Stomach smooth muscle (tissue), 2 donors: ENCODE measurements at regions not wholly inside any gene's neighbourhood (a gene's known extent, or its start where the extent isn't known, plus 50 kb on each side); places are given as distances from the start of the nearest gene placed in this dataset.

Source experiments
- H3K27ac ChIP-seq: one replicate; pipeline ENCODE4 v1.7.0; 2013; ENCODE audit warnings: mild to moderate bottlenecking, low read length, inconsistent platforms
- H3K27me3 ChIP-seq, 2 donors: one replicate each; pipeline ENCODE4 v1.7.0; 2013; ENCODE audit warnings: low read length in 2 of 2; ENCODE audit not compliant: insufficient read depth in 2 of 2, control insufficient read depth in 1 of 2
- H3K36me3 ChIP-seq, 2 donors: one replicate each; pipeline ENCODE4 v1.7.0; 2013; ENCODE audit warnings: low read length in 2 of 2; ENCODE audit not compliant: control insufficient read depth in 2 of 2, insufficient read depth in 2 of 2
- H3K4me1 ChIP-seq: one replicate; pipeline ENCODE4 v1.7.0; 2013; ENCODE audit warnings: low read length; ENCODE audit not compliant: control insufficient read depth, insufficient read depth
- H3K4me3 ChIP-seq, 2 donors: one replicate each; pipeline ENCODE4 v1.7.0; 2013; ENCODE audit warnings: low read length in 2 of 2
- H3K9ac ChIP-seq, 2 donors: one replicate each; pipeline ENCODE4 v1.7.0; 2013; ENCODE audit warnings: low read length in 2 of 2, mild to moderate bottlenecking in 1 of 2
- H3K9me3 ChIP-seq, 2 donors: one replicate each; pipeline ENCODE4 v1.7.0; 2013; ENCODE audit warnings: low read length in 2 of 2; ENCODE audit not compliant: control insufficient read depth in 2 of 2
- donor health status: healthy.
- donor health status: Pancreatic carcinoma.

- H3K9me3 ChIP-seq: no peaks in the 10 kb centered on the region
- H3K27me3 ChIP-seq: no peaks in the 10 kb centered on the region
- H3K27ac ChIP-seq: no peak overlapping the region
- no peak overlapping the region for H3K9ac ChIP-seq
- no peaks in the 10 kb centered on the region for H3K4me1 ChIP-seq
- H3K4me3 ChIP-seq: no peak overlapping the region
- no peaks in the 10 kb centered on the region for H3K36me3 ChIP-seq
These were observed 1482.1 kb upstream of the MIR17HG start for GRCh38 chr13:89865164-89866064.

DNA sequence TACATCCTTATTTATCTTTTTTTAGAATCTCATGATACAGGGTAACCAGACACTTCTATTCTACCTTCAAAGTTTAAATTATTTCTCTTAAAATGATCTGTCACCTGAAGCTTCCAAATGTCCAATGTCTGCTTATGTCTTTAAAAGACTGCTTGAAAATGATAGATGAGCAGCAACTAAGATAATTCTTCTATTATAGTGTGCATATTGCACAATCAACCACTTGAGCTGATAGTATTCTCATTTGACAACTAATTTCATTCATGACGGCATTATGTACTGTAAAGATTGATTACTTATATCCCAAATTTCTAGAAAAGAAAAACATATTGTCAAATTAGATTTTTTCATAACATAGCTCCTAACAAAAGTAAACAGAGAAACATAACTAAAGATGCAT, 1478.2 kb upstream of the MIR17HG start:
- H3K27me3 ChIP-seq: no peaks in the 10 kb centered on the region

DNA sequence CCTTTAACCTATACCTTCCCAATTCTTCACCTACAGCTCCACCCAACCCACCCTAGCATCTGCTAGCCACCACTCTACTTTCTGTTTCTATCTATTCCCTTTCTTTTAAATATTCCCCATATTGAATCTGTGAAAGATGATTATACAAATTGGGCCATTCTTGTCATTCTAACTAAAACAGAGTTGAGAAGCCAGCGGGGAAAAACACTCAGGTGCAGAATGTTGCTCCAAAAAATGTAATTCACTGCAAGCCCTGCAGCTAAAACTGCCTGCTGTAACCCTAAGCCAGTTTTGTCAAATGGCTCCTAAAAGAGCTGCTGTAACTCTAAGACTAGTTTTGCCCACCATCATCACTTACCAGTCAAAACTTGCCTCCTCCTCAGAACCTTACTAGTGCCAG, 1468.6 kb upstream of the MIR17HG start:
- H3K36me3 ChIP-seq: no peaks in the 10 kb centered on the region
- no peaks in the 10 kb centered on the region for H3K4me1 ChIP-seq
- no peak overlapping the region for H3K9ac ChIP-seq
- H3K27me3 ChIP-seq: no peaks in the 10 kb centered on the region
- H3K9me3 ChIP-seq: no peaks in the 10 kb centered on the region
- H3K4me3 ChIP-seq: no peak overlapping the region
- H3K27ac ChIP-seq: no peak overlapping the region

More for the DNA sequence above, 1478.2 kb upstream of the MIR17HG start:
- H3K36me3 ChIP-seq: no peaks in the 10 kb centered on the region
- H3K4me1 ChIP-seq: no peaks in the 10 kb centered on the region
- no peak overlapping the region for H3K27ac ChIP-seq
- no peaks in the 10 kb centered on the region for H3K9me3 ChIP-seq
- H3K4me3 ChIP-seq: no peak overlapping the region
- H3K9ac ChIP-seq: no peak overlapping the region

- no peaks in the 10 kb centered on the region for H3K9me3 ChIP-seq
- no peaks in the 10 kb centered on the region for H3K4me1 ChIP-seq
- H3K27me3 ChIP-seq: no peaks in the 10 kb centered on the region
- no peak overlapping the region for H3K9ac ChIP-seq
- H3K36me3 ChIP-seq: no peaks in the 10 kb centered on the region
- no peak overlapping the region for H3K27ac ChIP-seq
- no peak overlapping the region for H3K4me3 ChIP-seq
These were observed 1467.3 kb upstream of the MIR17HG start for GRCh38 chr13:89880201-89880600.

- no peak overlapping the region for H3K9ac ChIP-seq
- no peaks in the 10 kb centered on the region for H3K27me3 ChIP-seq
- H3K36me3 ChIP-seq: no peaks in the 10 kb centered on the region
- no peaks in the 10 kb centered on the region for H3K9me3 ChIP-seq
- H3K4me1 ChIP-seq: no peaks in the 10 kb centered on the region
- H3K4me3 ChIP-seq: no peak overlapping the region
- H3K27ac ChIP-seq: no peak overlapping the region
These were observed 1463.5 kb upstream of the MIR17HG start for GRCh38 chr13:89883893-89884448.

DNA sequence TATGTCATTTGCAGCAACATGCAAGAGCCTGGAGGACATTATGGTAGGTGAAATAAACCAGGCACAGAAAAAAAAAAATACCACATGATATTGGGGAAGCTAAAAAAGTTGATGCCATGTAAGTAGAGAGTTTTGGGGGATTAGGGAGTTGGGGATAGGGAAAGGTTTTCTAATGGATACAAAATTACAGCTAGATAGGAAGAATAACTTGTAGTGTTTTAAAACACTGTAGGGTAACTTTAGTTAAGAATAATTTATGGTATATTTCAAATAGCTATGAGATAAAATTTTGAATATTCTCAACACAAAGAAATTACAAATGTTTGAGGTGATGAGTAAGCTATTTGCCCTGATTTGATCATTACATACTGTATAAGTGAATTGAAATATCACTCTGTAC, 1456.7 kb upstream of the MIR17HG start:
- peaks cover 0 to 3% of the 10 kb centered on the region in 2 donors for H3K9me3 ChIP-seq
- no peaks in the 10 kb centered on the region for H3K36me3 ChIP-seq
- no peak overlapping the region for H3K9ac ChIP-seq
- H3K4me3 ChIP-seq: no peak overlapping the region
- no peaks in the 10 kb centered on the region for H3K4me1 ChIP-seq
- H3K27me3 ChIP-seq: no peaks in the 10 kb centered on the region
- no peak overlapping the region for H3K27ac ChIP-seq

DNA sequence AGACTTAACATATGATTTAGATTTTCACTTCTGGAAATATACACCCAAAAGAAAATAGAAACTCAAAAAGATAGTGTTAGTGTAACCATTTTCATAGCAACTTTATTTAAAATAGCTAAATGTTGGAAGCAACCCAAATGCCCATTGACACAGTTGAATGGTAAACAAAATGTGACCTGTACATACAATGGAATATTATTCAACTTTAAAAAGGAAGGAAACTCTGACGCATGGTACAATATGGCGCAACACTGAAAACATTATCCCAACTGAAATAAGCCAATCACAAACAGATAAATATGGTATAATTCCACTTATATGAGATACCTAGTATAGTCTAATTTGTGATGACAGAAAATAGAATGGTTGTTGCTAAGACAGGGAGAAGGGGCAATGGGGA, 1456.1 kb upstream of the MIR17HG start:
- H3K36me3 ChIP-seq: no peaks in the 10 kb centered on the region
- H3K27ac ChIP-seq: no peak overlapping the region
- no peak overlapping the region for H3K9ac ChIP-seq
- no peaks in the 10 kb centered on the region for H3K4me1 ChIP-seq
- no peak overlapping the region for H3K4me3 ChIP-seq
- H3K27me3 ChIP-seq: no peaks in the 10 kb centered on the region
- H3K9me3 ChIP-seq: peaks cover 0 to 3% of the 10 kb centered on the region in 2 donors

- H3K9ac ChIP-seq: no peak overlapping the region
- no peak overlapping the region for H3K4me3 ChIP-seq
- no peaks in the 10 kb centered on the region for H3K27me3 ChIP-seq
- no peaks in the 10 kb centered on the region for H3K9me3 ChIP-seq
- no peak overlapping the region for H3K27ac ChIP-seq
- no peaks in the 10 kb centered on the region for H3K36me3 ChIP-seq
- H3K4me1 ChIP-seq: no peaks in the 10 kb centered on the region
These were observed 1449.8 kb upstream of the MIR17HG start for GRCh38 chr13:89897681-89898080.

DNA sequence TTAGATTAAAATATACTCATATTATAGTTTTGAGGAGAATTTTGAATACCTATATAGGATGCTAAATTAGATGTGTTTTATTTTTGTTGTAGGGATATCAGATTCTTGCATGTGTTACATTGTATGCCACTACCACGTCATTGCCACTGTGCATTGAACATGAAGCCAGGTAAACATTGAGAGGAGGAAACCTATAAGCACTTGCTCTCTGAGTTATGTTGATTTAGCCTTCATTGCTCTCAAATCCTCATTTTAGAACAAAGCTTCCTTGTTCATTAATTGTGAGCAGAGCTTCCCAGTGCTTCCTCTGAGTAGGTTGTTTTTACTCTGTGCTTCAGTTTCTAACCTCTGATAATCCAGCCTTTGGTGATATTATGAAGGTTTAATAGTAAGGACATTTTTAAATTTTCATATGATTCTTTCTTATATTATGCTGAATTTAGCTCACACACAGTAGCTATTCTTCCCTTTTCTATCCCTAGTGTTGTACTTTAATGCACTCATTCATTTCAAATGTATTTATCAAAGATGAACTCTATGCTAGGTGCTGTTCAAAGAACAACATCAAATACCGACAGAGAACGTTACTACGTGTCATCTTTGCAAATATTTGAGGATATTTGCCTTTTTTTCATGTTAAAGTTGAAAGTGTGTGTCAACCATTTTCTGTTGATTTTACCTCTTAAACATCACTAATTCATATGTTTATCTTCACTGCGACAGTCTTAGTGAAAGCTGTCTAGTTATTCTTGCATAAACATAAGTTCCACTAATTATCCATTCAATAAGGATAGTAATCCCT, 1448.0 kb upstream of the MIR17HG start:
- no peak overlapping the region for H3K27ac ChIP-seq
- H3K27me3 ChIP-seq: no peaks in the 10 kb centered on the region
- H3K9ac ChIP-seq: no peak overlapping the region
- H3K36me3 ChIP-seq: no peaks in the 10 kb centered on the region
- no peaks in the 10 kb centered on the region for H3K4me1 ChIP-seq
- no peaks in the 10 kb centered on the region for H3K9me3 ChIP-seq
- no peak overlapping the region for H3K4me3 ChIP-seq

DNA sequence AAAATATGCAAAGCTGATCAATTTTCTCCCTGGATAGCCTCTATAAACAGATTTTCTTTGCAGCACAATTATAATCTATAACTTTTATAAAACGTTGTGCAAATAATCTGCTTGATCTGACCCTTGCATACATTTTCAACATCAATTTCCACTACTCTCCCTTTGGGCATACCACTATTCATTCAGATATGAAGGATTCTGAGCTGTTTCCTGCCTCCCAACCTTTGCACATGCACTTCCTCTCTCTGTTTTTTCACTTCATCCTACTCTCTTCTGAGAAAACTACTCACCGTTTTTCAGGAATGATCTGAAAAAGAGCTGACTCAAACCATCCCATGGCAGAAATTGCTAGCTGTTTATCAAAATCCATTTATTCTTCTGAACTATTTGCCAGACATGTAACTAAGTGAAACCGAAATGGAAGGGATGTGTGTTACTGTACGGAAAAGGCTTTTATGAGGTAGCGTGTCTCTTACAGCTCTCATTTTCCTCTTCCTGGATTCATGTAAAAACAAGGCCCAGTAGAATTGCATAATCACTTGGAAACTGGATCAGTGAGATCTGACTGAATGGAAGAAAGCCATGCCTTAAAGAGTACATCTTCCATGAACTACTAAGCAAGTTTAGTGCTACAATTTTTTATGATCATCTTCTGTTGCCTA, 1447.3 kb upstream of the MIR17HG start:
- no peaks in the 10 kb centered on the region for H3K27me3 ChIP-seq
- no peak overlapping the region for H3K27ac ChIP-seq
- no peak overlapping the region for H3K4me3 ChIP-seq
- no peak overlapping the region for H3K9ac ChIP-seq
- no peaks in the 10 kb centered on the region for H3K4me1 ChIP-seq
- H3K9me3 ChIP-seq: no peaks in the 10 kb centered on the region
- no peaks in the 10 kb centered on the region for H3K36me3 ChIP-seq
